Transverse colon (tissue), 3 donors: ENCODE measurements at regions not wholly inside any gene's neighbourhood (a gene's known extent, or its start where the extent isn't known, plus 50 kb on each side); places are given as distances from the start of the nearest gene placed in this dataset.

Experiments used
- CTCF ChIP-seq, 5 experiments: fragments of 200-600 bp in 3 of 5; fragments of 450-650 bp in 2 of 5; sonication (generic) in 3 of 5; IDR thresholded peaks; 1 replicate in 2 of 5; 2 replicates in 3 of 5; pipeline ENCODE4 v1.5.1; 2016 to 2017; ENCODE audit warnings: antibody characterized with exemption in 5 of 5, inconsistent platforms in 3 of 5, mild to moderate bottlenecking in 2 of 5, moderate library complexity in 1 of 5
- EP300 ChIP-seq: sonication (generic); formaldehyde crosslinking; IDR thresholded peaks from one replicate; pipeline ENCODE4 v1.6.1; 2017; ENCODE audit warnings: antibody characterized with exemption, low read depth
- POLR2A ChIP-seq: fragments of 450-650 bp; IDR thresholded peaks from one replicate; pipeline ENCODE4 v1.6.1; 2016; ENCODE audit warnings: antibody characterized with exemption, mild to moderate bottlenecking, moderate library complexity

- no peak for TF ChIP-seq CTCF (IDR thresholded peaks at IDR 0.05)
- TF ChIP-seq POLR2A: no peak
- no peak for TF ChIP-seq EP300
Observed at GRCh38 chr10:62613859-62614258, 190.7 kb upstream of the ADO start.
